ENCODE measurements at regions not wholly inside any gene's neighbourhood (a gene's known extent, or its start where the extent isn't known, plus 50 kb on each side); places are given as distances from the start of the nearest gene placed in this dataset.

DNA sequence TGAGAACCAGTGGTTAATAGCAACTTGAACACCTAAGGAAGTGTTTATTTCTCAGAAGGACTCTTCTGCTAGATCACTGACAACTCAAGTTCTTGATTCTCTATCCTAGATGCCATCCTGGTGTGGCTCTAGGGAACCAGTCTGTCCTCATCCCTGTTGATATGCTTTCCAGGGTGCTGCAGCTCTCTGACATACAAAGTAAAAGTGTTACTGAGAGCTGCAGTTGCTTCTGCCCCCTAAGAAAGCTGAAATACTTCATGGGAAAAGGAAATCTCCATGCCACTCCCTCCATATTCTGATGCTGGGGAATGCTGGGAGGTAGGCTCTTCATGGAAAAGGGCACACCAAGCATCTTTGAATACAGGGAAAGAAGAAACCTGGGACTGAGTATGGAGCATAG, 168.1 kb downstream of the KLF6 start:
- TF ChIP-seq, protein P1, sequence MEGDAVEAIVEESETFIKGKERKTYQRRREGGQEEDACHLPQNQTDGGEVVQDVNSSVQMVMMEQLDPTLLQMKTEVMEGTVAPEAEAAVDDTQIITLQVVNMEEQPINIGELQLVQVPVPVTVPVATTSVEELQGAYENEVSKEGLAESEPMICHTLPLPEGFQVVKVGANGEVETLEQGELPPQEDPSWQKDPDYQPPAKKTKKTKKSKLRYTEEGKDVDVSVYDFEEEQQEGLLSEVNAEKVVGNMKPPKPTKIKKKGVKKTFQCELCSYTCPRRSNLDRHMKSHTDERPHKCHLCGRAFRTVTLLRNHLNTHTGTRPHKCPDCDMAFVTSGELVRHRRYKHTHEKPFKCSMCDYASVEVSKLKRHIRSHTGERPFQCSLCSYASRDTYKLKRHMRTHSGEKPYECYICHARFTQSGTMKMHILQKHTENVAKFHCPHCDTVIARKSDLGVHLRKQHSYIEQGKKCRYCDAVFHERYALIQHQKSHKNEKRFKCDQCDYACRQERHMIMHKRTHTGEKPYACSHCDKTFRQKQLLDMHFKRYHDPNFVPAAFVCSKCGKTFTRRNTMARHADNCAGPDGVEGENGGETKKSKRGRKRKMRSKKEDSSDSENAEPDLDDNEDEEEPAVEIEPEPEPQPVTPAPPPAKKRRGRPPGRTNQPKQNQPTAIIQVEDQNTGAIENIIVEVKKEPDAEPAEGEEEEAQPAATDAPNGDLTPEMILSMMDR (IDR thresholded peaks at IDR 0.05), result no peak
- TF ChIP-seq POLR2A (IDR thresholded peaks at IDR 0.05) (no peak), EP300 (IDR thresholded peaks at IDR 0.05; ENCODE audit: low read depth) (no peak)

Data from transverse colon (tissue), 3 donors.